ENCODE measurements at regions not wholly inside any gene's neighbourhood (a gene's known extent, or its start where the extent isn't known, plus 50 kb on each side); places are given as distances from the start of the nearest gene placed in this dataset.
"Not testable (repeated sequence)": the region's sequence is repeated elsewhere in the genome, so short reads cannot be mapped to it uniquely, and the experiment has no call there.

- not testable (repeated sequence) for DNase-seq (ENCODE audit: extremely low read depth in 1 of 2, low read depth in 1 of 2)
Measured at GRCh38 chr4:189627041-189627440, 313.6 kb upstream of the FRG1 start.

- DNase-seq (ENCODE audit: extremely low read depth in 1 of 2, low read depth in 1 of 2) = not testable (repeated sequence)
Measured at GRCh38 chr4:189629733-189630132, 310.9 kb upstream of the FRG1 start.

GRCh38 chr4:189630913-189631567 is 309.6 kb upstream of the FRG1 start:
- DNase-seq (ENCODE audit: extremely low read depth in 1 of 2, low read depth in 1 of 2) = not testable (repeated sequence)

GRCh38 chr4:189631568-189631916 is 309.1 kb upstream of the FRG1 start:
- not testable (repeated sequence) for DNase-seq (ENCODE audit: extremely low read depth in 1 of 2, low read depth in 1 of 2)

- DNase-seq (ENCODE audit: extremely low read depth in 1 of 2, low read depth in 1 of 2) = not testable (repeated sequence)
Measured at GRCh38 chr4:189650436-189650835, 290.2 kb upstream of the FRG1 start.

GRCh38 chr4:189653130-189653653 is 287.5 kb upstream of the FRG1 start:
- not testable (repeated sequence) for DNase-seq (ENCODE audit: extremely low read depth in 1 of 2, low read depth in 1 of 2)

- not testable (repeated sequence) for DNase-seq (ENCODE audit: extremely low read depth in 1 of 2, low read depth in 1 of 2)
Measured at GRCh38 chr4:189653983-189654382, 286.7 kb upstream of the FRG1 start.

- DNase-seq (ENCODE audit: extremely low read depth in 1 of 2, low read depth in 1 of 2) = not testable (repeated sequence)
Measured at GRCh38 chr4:189654396-189654795, 286.3 kb upstream of the FRG1 start.

GRCh38 chr4:189655817-189656216 is 284.9 kb upstream of the FRG1 start:
- DNase-seq (ENCODE audit: extremely low read depth in 1 of 2, low read depth in 1 of 2) = not testable (repeated sequence)

GRCh38 chr4:189656641-189657040 is 284.0 kb upstream of the FRG1 start:
- DNase-seq (ENCODE audit: extremely low read depth in 1 of 2, low read depth in 1 of 2) = no peak

GRCh38 chr4:189658259-189658658 is 282.4 kb upstream of the FRG1 start:
- DNase-seq (ENCODE audit: extremely low read depth in 1 of 2, low read depth in 1 of 2) = not testable (repeated sequence)

- DNase-seq (ENCODE audit: extremely low read depth in 1 of 2, low read depth in 1 of 2) = not testable (repeated sequence)
Measured at GRCh38 chr4:189658831-189659230, 281.8 kb upstream of the FRG1 start.

- DNase-seq (ENCODE audit: extremely low read depth in 1 of 2, low read depth in 1 of 2) = no peak
Measured at GRCh38 chr4:189659287-189659686, 281.4 kb upstream of the FRG1 start.

- DNase-seq (ENCODE audit: extremely low read depth in 1 of 2, low read depth in 1 of 2) = no peak
Measured at GRCh38 chr4:189660722-189661360, 279.8 kb upstream of the FRG1 start.

GRCh38 chr4:189664693-189665250 is 275.9 kb upstream of the FRG1 start:
- DNase-seq (ENCODE audit: extremely low read depth in 1 of 2, low read depth in 1 of 2) = no peak

GRCh38 chr4:189665712-189666305 is 274.9 kb upstream of the FRG1 start:
- not testable (repeated sequence) for DNase-seq (ENCODE audit: extremely low read depth in 1 of 2, low read depth in 1 of 2)

- DNase-seq (ENCODE audit: extremely low read depth in 1 of 2, low read depth in 1 of 2) = not testable (repeated sequence)
Measured at GRCh38 chr4:189667386-189667785, 273.3 kb upstream of the FRG1 start.

- not testable (repeated sequence) for DNase-seq (ENCODE audit: extremely low read depth in 1 of 2, low read depth in 1 of 2)
Measured at GRCh38 chr4:189697675-189698245, 242.9 kb upstream of the FRG1 start.

GRCh38 chr4:189703000-189703399 is 237.7 kb upstream of the FRG1 start:
- not testable (repeated sequence) for DNase-seq (ENCODE audit: extremely low read depth in 1 of 2, low read depth in 1 of 2)

GRCh38 chr4:189706821-189707220 is 233.9 kb upstream of the FRG1 start:
- not testable (repeated sequence) for DNase-seq (ENCODE audit: extremely low read depth in 1 of 2, low read depth in 1 of 2)

- not testable (repeated sequence) for DNase-seq (ENCODE audit: extremely low read depth in 1 of 2, low read depth in 1 of 2)
Measured at GRCh38 chr4:189707227-189707626, 233.4 kb upstream of the FRG1 start.
